Hepatocyte (in vitro differentiated cells): ENCODE measurements at regions not wholly inside any gene's neighbourhood (a gene's known extent, or its start where the extent isn't known, plus 50 kb on each side); places are given as distances from the start of the nearest gene placed in this dataset.

Experiments
- DNase-seq: peaks from one replicate; pipeline ENCODE4 v3.0.0-alpha.2; 2016; ENCODE audit warnings: low spot score
- H2AFZ ChIP-seq: fragments of 200-600 bp; sonication (generic); 2 replicates; pipeline ENCODE4 v1.6.0; 2016; ENCODE audit warnings: antibody characterized with exemption, mild to moderate bottlenecking
- H3K27ac ChIP-seq: fragments of 200-600 bp; sonication (generic); 2 replicates; pipeline ENCODE4 v1.5.1; 2016; ENCODE audit warnings: mild to moderate bottlenecking
- H3K27me3 ChIP-seq: fragments of 200-600 bp; sonication (generic); 2 replicates; pipeline ENCODE4 v1.6.1; 2016
- H3K36me3 ChIP-seq: fragments of 200-600 bp; sonication (generic); replicated peaks from 2 replicates; pipeline ENCODE4 v1.5.1; 2016; ENCODE audit warnings: low read depth; ENCODE audit not compliant: insufficient read depth
- H3K4me1 ChIP-seq: fragments of 200-600 bp; sonication (generic); 2 replicates; pipeline ENCODE4 v1.5.1; 2016; ENCODE audit warnings: mild to moderate bottlenecking, moderate library complexity; ENCODE audit not compliant: insufficient read depth
- H3K4me2 ChIP-seq: fragments of 200-600 bp; sonication (generic); 2 replicates; pipeline ENCODE4 v1.6.0; 2016
- H3K4me3 ChIP-seq: fragments of 200-600 bp; sonication (generic); 2 replicates; pipeline ENCODE4 v1.5.1; 2016; ENCODE audit warnings: mild to moderate bottlenecking
- H3K79me2 ChIP-seq: fragments of 200-600 bp; sonication (generic); 2 replicates; pipeline ENCODE4 v1.6.0; 2017; ENCODE audit warnings: mild to moderate bottlenecking
- H3K9me2 ChIP-seq: fragments of 200-600 bp; sonication (generic); replicated peaks from 2 replicates; pipeline ENCODE4 v1.6.0; 2017; ENCODE audit warnings: mild to moderate bottlenecking; ENCODE audit not compliant: insufficient read depth
- H3K9me3 ChIP-seq: fragments of 200-600 bp; sonication (generic); 2 replicates; pipeline ENCODE4 v1.5.1; 2016; ENCODE audit warnings: low read depth, mild to moderate bottlenecking
- H4K20me1 ChIP-seq: fragments of 200-600 bp; sonication (generic); 2 replicates; pipeline ENCODE4 v1.6.0; 2016; ENCODE audit warnings: mild to moderate bottlenecking; ENCODE audit not compliant: insufficient read depth, poor library complexity, severe bottlenecking
- EZH2 ChIP-seq: fragments of 200-600 bp; sonication (generic); IDR thresholded peaks from 2 replicates; pipeline ENCODE4 v1.6.1; 2016; ENCODE audit warnings: antibody characterized with exemption, mild to moderate bottlenecking, borderline replicate concordance
- EZH2phosphoT487 ChIP-seq: fragments of 200-600 bp; sonication (generic); IDR thresholded peaks from one replicate; pipeline ENCODE4 v1.6.1; 2018; ENCODE audit warnings: antibody characterized with exemption, mild to moderate bottlenecking, low read depth, moderate library complexity; ENCODE audit not compliant: unreplicated experiment, severe bottlenecking
- WGBS: methylation state at CpG from one replicate; pipeline ENCODE4 v1.1.6; 2016; ENCODE audit warnings: low lambda C conversion rate; ENCODE audit errors: missing lambda C conversion rate; 5-methylcytosine and 5-hydroxymethylcytosine counted together
- TF ChIP-seq, protein P1 (sequence below): fragments of 200-600 bp; sonication (generic); IDR thresholded peaks from 2 replicates; pipeline ENCODE4 v1.5.1; 2016; ENCODE audit warnings: antibody characterized with exemption, mild to moderate bottlenecking; ENCODE audit not compliant: poor library complexity

DNA sequence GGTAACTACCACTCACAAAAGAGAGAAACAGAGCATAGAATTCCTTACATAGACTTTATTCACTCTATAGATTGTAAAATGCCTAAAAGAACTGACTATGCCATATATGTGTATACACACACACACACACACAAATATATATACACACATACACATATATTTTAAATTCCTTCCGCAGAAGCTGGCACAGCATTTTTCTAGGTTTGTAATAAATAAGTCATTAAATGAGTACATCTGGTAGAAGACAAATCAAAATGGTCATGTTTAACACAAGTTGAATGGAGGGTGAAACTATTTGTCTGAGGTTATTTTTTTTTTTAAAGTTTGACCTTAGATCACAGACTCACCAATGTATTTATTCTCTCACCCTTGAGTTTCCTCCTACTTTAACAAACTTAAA, 58.2 kb downstream of the CCER1 start:
- Histone ChIP-seq H3K27ac (no peak overlapping the region), H3K79me2 (no peaks in the 10 kb centered on the region), H3K4me3 (no peak overlapping the region), H3K9me3 (no peaks in the 10 kb centered on the region), H2AFZ (no peak overlapping the region), H4K20me1 (no peaks in the 10 kb centered on the region), H3K9me2 (no peaks in the 10 kb centered on the region), H3K27me3 (no peaks in the 10 kb centered on the region), H3K4me1 (no peaks in the 10 kb centered on the region), H3K4me2 (no peak overlapping the region), H3K36me3 (no peaks in the 10 kb centered on the region)
- no peak for DNase-seq
- no peak for TF ChIP-seq EZH2phosphoT487
- TF ChIP-seq, protein P1, sequence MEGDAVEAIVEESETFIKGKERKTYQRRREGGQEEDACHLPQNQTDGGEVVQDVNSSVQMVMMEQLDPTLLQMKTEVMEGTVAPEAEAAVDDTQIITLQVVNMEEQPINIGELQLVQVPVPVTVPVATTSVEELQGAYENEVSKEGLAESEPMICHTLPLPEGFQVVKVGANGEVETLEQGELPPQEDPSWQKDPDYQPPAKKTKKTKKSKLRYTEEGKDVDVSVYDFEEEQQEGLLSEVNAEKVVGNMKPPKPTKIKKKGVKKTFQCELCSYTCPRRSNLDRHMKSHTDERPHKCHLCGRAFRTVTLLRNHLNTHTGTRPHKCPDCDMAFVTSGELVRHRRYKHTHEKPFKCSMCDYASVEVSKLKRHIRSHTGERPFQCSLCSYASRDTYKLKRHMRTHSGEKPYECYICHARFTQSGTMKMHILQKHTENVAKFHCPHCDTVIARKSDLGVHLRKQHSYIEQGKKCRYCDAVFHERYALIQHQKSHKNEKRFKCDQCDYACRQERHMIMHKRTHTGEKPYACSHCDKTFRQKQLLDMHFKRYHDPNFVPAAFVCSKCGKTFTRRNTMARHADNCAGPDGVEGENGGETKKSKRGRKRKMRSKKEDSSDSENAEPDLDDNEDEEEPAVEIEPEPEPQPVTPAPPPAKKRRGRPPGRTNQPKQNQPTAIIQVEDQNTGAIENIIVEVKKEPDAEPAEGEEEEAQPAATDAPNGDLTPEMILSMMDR, result no peak
- no peak for TF ChIP-seq EZH2
- WGBS, result 96% methylated on average over 1 of the region's 1 CpG

DNA sequence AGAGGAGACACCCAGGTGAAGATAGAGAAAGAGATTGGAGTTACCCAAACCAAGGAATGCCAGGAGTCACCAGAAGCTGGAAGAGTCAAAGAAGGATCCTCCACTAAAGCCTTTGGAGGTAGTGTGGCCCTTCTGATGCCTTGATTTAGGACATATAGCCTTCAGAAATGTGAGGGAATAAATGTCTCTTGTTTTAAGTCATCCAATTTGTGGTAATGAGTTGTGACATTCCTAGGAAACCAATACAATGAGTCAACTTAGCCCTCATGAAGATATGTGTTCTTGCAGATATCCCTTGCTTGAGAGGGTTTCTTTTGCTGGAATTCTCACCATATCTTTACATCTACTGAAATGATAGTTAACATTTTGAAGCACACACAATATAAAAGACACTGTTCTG, 58.8 kb downstream of the CCER1 start:
- Histone ChIP-seq H4K20me1 (no peaks in the 10 kb centered on the region), H2AFZ (no peak overlapping the region)

DNA sequence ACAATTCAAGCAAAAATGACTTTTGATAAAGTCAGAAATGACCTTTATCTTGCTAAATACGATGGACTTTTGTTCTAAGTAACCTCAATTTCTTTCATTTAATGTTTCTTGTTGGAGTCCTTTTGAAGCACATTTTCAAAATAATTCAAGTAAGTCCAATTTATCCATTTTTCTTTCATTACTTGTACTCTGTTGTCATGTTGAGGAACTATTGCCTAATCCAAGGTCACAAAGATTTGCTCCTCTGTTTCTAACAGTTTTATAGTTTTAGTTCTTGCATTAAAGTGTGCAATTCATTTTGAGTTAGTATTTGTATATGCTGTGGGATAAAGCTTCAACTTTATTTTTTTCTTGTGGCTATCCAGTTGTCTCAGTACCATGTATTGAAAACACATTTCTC, 66.7 kb downstream of the CCER1 start:
- no peaks in the 10 kb centered on the region for H3K9me2 ChIP-seq
- H3K4me3 ChIP-seq, result no peak overlapping the region
- H2AFZ ChIP-seq, result no peak overlapping the region
- no peak overlapping the region for H3K4me2 ChIP-seq
- TF ChIP-seq EZH2phosphoT487 (no peak), EZH2 (no peak)
- TF ChIP-seq, protein P1, result no peak
- no peaks in the 10 kb centered on the region for H3K4me1 ChIP-seq
- no peak for DNase-seq
- H3K9me3 ChIP-seq, result no peaks in the 10 kb centered on the region
- no peak overlapping the region for H3K27ac ChIP-seq
- no peaks in the 10 kb centered on the region for H3K79me2 ChIP-seq
- 63% methylated on average over 1 of the region's 1 CpG for WGBS
- no peaks in the 10 kb centered on the region for H3K36me3 ChIP-seq
- H3K27me3 ChIP-seq, result no peaks in the 10 kb centered on the region
- no peaks in the 10 kb centered on the region for H4K20me1 ChIP-seq

More for the DNA sequence above, 58.8 kb downstream of the CCER1 start:
- Histone ChIP-seq H3K4me2 (no peak overlapping the region), H3K9me2 (no peaks in the 10 kb centered on the region), H3K79me2 (no peaks in the 10 kb centered on the region), H3K4me3 (no peak overlapping the region), H3K36me3 (no peaks in the 10 kb centered on the region), H3K9me3 (no peaks in the 10 kb centered on the region), H3K27ac (no peak overlapping the region), H3K27me3 (no peaks in the 10 kb centered on the region), H3K4me1 (no peaks in the 10 kb centered on the region)
- TF ChIP-seq, protein P1, result no peak
- no peak for TF ChIP-seq EZH2
- no peak for TF ChIP-seq EZH2phosphoT487
- DNase-seq, result no peak

DNA sequence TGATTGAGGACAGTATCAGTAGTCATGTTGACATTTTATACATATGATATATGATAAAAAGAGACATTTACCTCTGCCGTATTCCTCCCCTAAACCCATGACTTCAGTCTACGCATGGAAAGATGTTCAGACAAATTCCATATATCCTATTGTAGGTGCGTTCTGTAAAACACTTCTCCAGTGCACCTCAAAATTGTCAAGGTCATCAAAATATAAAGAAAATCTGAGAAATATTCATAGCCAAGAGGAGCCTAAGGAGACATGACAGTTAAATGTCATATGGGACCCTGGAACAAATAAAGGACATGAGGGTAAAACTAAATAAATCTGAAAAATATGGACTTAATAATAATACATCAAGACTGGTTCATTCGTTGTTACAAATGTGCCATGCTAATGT, 71.5 kb downstream of the CCER1 start:
- H3K9me2 ChIP-seq, result no peaks in the 10 kb centered on the region

More for the DNA sequence above, 71.5 kb downstream of the CCER1 start:
- no peaks in the 10 kb centered on the region for H3K4me1 ChIP-seq
- no peak overlapping the region for H3K4me2 ChIP-seq
- WGBS, result 82% methylated on average over 4 of the region's 4 CpGs
- no peaks in the 10 kb centered on the region for H4K20me1 ChIP-seq
- H3K79me2 ChIP-seq, result no peaks in the 10 kb centered on the region
- no peaks in the 10 kb centered on the region for H3K27me3 ChIP-seq
- no peak overlapping the region for H3K4me3 ChIP-seq
- DNase-seq, result no peak
- H3K36me3 ChIP-seq, result no peaks in the 10 kb centered on the region
- no peak overlapping the region for H3K27ac ChIP-seq
- no peaks in the 10 kb centered on the region for H3K9me3 ChIP-seq
- TF ChIP-seq EZH2phosphoT487 (no peak), EZH2 (no peak)
- TF ChIP-seq, protein P1, result no peak
- no peak overlapping the region for H2AFZ ChIP-seq
